HG03139 (cell line): ENCODE measurements at regions not wholly inside any gene's neighbourhood (a gene's known extent, or its start where the extent isn't known, plus 50 kb on each side); places are given as distances from the start of the nearest gene placed in this dataset.

Experiments used
- ATAC-seq: cut with Tn5 transposase; IDR thresholded peaks from one replicate; pipeline ENCODE4 v1.9.1; 2021; ENCODE audit not compliant: unreplicated experiment

GRCh38 chr7:45973725-45974532, 52.9 kb upstream of the IGFBP3 start:
- no peak for ATAC-seq

- ATAC-seq, result no peak
Observed at GRCh38 chr7:45972629-45973312, 51.7 kb upstream of the IGFBP3 start.

DNA sequence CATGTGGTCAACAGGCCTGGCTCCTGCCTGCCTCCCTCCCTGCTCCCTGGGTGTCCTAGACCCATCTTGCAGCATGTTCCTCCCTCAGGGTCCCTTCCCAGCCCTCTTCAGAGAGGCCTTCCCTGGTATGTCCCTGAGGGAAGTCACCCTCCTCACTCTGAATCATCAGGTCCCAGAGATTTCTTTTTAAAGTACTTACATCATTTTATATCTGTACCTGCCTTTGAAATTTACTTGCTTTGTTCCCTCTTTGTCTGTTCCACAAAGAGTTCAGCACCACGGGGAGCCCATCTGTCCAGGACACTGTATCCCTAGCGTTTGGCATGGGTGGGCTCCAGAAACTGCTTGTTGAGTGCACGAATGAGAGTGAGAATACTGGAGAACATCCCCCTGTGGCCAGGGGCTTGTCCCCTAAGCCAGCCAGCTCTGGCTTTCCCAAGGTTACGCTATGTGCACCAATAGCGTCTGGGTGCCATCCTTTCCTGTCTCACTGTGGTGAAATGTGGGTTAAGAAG, 50.6 kb upstream of the IGFBP3 start:
- no peak for ATAC-seq

DNA sequence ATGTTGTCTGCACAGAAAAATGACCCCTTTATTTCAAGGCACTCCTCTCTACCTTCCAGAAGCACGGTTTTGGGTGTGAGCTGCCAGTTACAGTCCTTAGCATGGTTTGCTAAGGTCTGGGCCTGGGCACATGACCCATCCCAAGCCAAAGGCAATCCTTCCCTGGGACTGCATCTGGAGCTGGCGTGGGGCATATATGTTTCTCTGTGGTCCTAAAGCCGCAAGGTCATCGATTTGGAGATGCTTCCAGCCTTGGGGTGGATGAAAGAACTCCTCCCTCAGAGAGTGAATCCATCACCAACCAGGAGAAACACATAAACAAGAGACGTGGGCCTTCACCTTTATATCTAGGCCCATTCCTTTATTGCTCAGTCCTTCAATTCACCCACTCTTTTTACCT, 50.1 kb upstream of the IGFBP3 start:
- ATAC-seq, result no peak
